PC-9 (cell line): ENCODE measurements at regions not wholly inside any gene's neighbourhood (a gene's known extent, or its start where the extent isn't known, plus 50 kb on each side); places are given as distances from the start of the nearest gene placed in this dataset.

Experiments
- CTCF ChIP-seq: fragments of 200-600 bp; sonication (generic); conservative IDR thresholded peaks from 2 replicates; pipeline ENCODE4 v1.6.1; 2017; ENCODE audit warnings: mixed run types, antibody characterized with exemption, mild to moderate bottlenecking, moderate library complexity
- EZH2 ChIP-seq: fragments of 200-600 bp; sonication (generic); IDR thresholded peaks from 2 replicates; pipeline ENCODE4 v1.8.0; 2017; ENCODE audit warnings: antibody characterized with exemption, low read depth

- TF ChIP-seq CTCF (no peak), EZH2 (no peak)
These were observed 147.1 kb upstream of the PLEKHA5 start for GRCh38 chr12:18982226-18982949.
